Fibroblast of skin of abdomen (primary cell): ENCODE measurements at regions not wholly inside any gene's neighbourhood (a gene's known extent, or its start where the extent isn't known, plus 50 kb on each side); places are given as distances from the start of the nearest gene placed in this dataset.

Experiments used
- DNase-seq: peaks from one replicate; pipeline ENCODE4 v3.0.0-alpha.2; 2013

GRCh38 chr20:3309226-3309625, 70.2 kb upstream of the SLC4A11 start:
- DNase-seq = no peak

- peak; percentile 6 for DNase-seq
Observed at GRCh38 chr20:3307725-3308124, 68.7 kb upstream of the SLC4A11 start.

GRCh38 chr20:3307078-3307477, 68.1 kb upstream of the SLC4A11 start:
- DNase-seq = no peak

GRCh38 chr20:3306068-3306467, 67.1 kb upstream of the SLC4A11 start:
- DNase-seq = no peak

- no peak for DNase-seq
Observed at GRCh38 chr20:3304456-3304855, 65.5 kb upstream of the SLC4A11 start.

DNA sequence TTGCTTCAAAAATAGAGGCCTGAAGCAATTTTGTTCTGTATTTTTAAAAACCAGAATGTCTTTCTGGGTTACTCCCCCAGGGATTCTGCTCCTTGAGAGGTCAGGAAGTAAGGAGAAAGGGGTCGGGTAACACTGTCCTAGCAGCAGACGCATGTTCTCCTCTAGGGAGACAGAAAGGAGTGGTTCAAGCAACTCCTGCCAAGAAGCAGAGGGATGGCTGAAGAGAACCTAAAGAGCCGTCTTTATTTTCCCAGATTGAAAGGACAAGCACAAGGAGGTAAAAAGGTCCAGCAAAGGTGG, 58.0 kb upstream of the SLC4A11 start:
- DNase-seq = no peak

GRCh38 chr20:3296261-3297078, 57.5 kb upstream of the SLC4A11 start:
- no peak for DNase-seq
